ENCODE measurements at regions not wholly inside any gene's neighbourhood (a gene's known extent, or its start where the extent isn't known, plus 50 kb on each side); places are given as distances from the start of the nearest gene placed in this dataset.

GRCh38 chr9:80885894-80886293, 803.5 kb downstream of the TLE1 start:
- no peaks in the 10 kb centered on the region for H3K36me3 ChIP-seq (ENCODE audit: control insufficient read depth in 2 of 2, extremely low read depth in 1 of 2, insufficient read depth in 2 of 2, low read length in 2 of 2)
- no peaks in the 10 kb centered on the region for H3K4me1 ChIP-seq (ENCODE audit: control insufficient read depth, extremely low read depth, insufficient read depth, low read length)
- no peaks in the 10 kb centered on the region for H4K20me1 ChIP-seq (replicated peaks; ENCODE audit: control insufficient read depth, extremely low read depth, insufficient read depth, low read length)
- ChIA-PET CTCF (no interaction called here), POLR2A (no interaction called here)
- TF ChIP-seq POLR2AphosphoS5 (IDR thresholded peaks at IDR 0.05; ENCODE audit: insufficient read depth, low read depth, low read length) (no peak), POLR2A (IDR thresholded peaks at IDR 0.05; ENCODE audit: low read depth, low read length) (no peak), MYC (IDR thresholded peaks at IDR 0.05; ENCODE audit: low read depth, low read length) (no peak), FOS (IDR thresholded peaks at IDR 0.05; ENCODE audit: borderline replicate concordance, insufficient read depth, low read length) (no peak), GATA2 (IDR thresholded peaks at IDR 0.05; ENCODE audit: insufficient read depth, insufficient read length, low read depth, low read length) (no peak), JUN (IDR thresholded peaks at IDR 0.05; ENCODE audit: borderline replicate concordance, insufficient read depth, insufficient read length, low read depth) (no peak), MAX (IDR thresholded peaks at IDR 0.05; ENCODE audit: insufficient read depth, insufficient read length) (no peak), EZH2 (IDR thresholded peaks at IDR 0.05; ENCODE audit: borderline replicate concordance, low read depth, low read length, severe bottlenecking) (no peak), CTCF (IDR thresholded peaks at IDR 0.05; ENCODE audit: extremely low read depth in 1 of 2, insufficient read depth in 1 of 2, low read depth in 1 of 2, low read length in 2 of 2) (no peak)
- H3K27me3 ChIP-seq (ENCODE audit: control insufficient read depth in 2 of 2, insufficient read depth in 2 of 2, low read length in 2 of 2): no peaks in the 10 kb centered on the region
- FAIRE-seq: no peak
- no peak overlapping the region for H3K9ac ChIP-seq (replicated peaks; ENCODE audit: extremely low read depth, insufficient read depth, low read length)
- H3K9me3 ChIP-seq (replicated peaks; ENCODE audit: control insufficient read depth, insufficient read depth, low read length): no peaks in the 10 kb centered on the region
- intact Hi-C loops (cut with micrococcal nuclease): no loop called here
- H2AFZ ChIP-seq (ENCODE audit: low read depth, low read length): no peak overlapping the region
- H3K79me2 ChIP-seq (ENCODE audit: control insufficient read depth, insufficient read depth, low read length): no peaks in the 10 kb centered on the region
- no peak for DNase-seq (ENCODE audit: low read depth, low spot score)
- no peaks in the 10 kb centered on the region for H3K9me1 ChIP-seq (replicated peaks; ENCODE audit: control insufficient read depth, extremely low read depth, insufficient read depth, low read length)
- no peak overlapping the region for H3K4me3 ChIP-seq (replicated peaks in 1 of 3; ENCODE audit: insufficient read depth in 1 of 3, low read depth in 1 of 3, low read length in 3 of 3)
- H3K27ac ChIP-seq (ENCODE audit: insufficient read depth, low read depth, low read length): no peak overlapping the region
- H3K4me2 ChIP-seq (ENCODE audit: insufficient read depth, low read length): no peak overlapping the region
- no TSS peak for BruUV-seq (replicated peaks)
- dilution Hi-C loops (cut with MboI; ENCODE audit: extremely low pct_ligation_motif_present, low sequenced_read_pairs): no loop called here
